HEK293 (cell line): ENCODE measurements at regions not wholly inside any gene's neighbourhood (a gene's known extent, or its start where the extent isn't known, plus 50 kb on each side); places are given as distances from the start of the nearest gene placed in this dataset.

ENCODE experiments used
- GLI4 ChIP-seq: fragments of 450-650 bp; formaldehyde crosslinking; IDR thresholded peaks from 2 replicates; pipeline ENCODE4 v1.5.1; 2016; ENCODE audit warnings: missing biosample characterization, missing genetic modification characterization
- HOXC10 ChIP-seq: sonication (generic); formaldehyde crosslinking; IDR thresholded peaks from 2 replicates; pipeline ENCODE4 v1.8.1; 2023; ENCODE audit warnings: mild to moderate bottlenecking, missing genetic modification reagents
- HOXD13 ChIP-seq: sonication (generic); formaldehyde crosslinking; IDR thresholded peaks from 2 replicates; pipeline ENCODE4 v1.8.0; 2022; ENCODE audit warnings: missing genetic modification reagents, borderline replicate concordance
- KLF1 ChIP-seq: fragments of 450-650 bp; formaldehyde crosslinking; IDR thresholded peaks from 2 replicates; pipeline ENCODE4 v1.5.1; 2016; ENCODE audit warnings: missing biosample characterization, missing genetic modification characterization
- KLF7 ChIP-seq: fragments of 450-650 bp; formaldehyde crosslinking; IDR thresholded peaks from 2 replicates; pipeline ENCODE4 v1.5.1; 2016; ENCODE audit warnings: missing biosample characterization, missing genetic modification characterization, borderline replicate concordance
- MYNN ChIP-seq: fragments of 450-650 bp; formaldehyde crosslinking; IDR thresholded peaks from 2 replicates; pipeline ENCODE4 v1.5.1; 2016; ENCODE audit warnings: missing biosample characterization, missing genetic modification characterization, borderline replicate concordance
- SCRT1 ChIP-seq: fragments of 450-650 bp; formaldehyde crosslinking; IDR thresholded peaks from 2 replicates; pipeline ENCODE4 v1.5.1; 2016; ENCODE audit warnings: missing biosample characterization, missing genetic modification characterization, borderline replicate concordance
- ZNF112 ChIP-seq: fragments of 450-650 bp; formaldehyde crosslinking; IDR thresholded peaks from 2 replicates; pipeline ENCODE4 v1.5.0; 2017; ENCODE audit warnings: missing biosample characterization, missing genetic modification characterization
- ZNF2 ChIP-seq: fragments of 450-650 bp; formaldehyde crosslinking; IDR thresholded peaks from 2 replicates; pipeline ENCODE4 v1.5.1; 2016; ENCODE audit warnings: missing biosample characterization, missing genetic modification characterization
- ZNF341 ChIP-seq: fragments of 450-650 bp; formaldehyde crosslinking; IDR thresholded peaks from 2 replicates; pipeline ENCODE4; 2016; ENCODE audit warnings: low read depth, missing biosample characterization, missing genetic modification characterization
- ZNF366 ChIP-seq: fragments of 450-650 bp; formaldehyde crosslinking; conservative IDR thresholded peaks from 2 replicates; pipeline ENCODE4 v1.5.1; 2016; ENCODE audit warnings: missing biosample characterization, missing genetic modification characterization
- ZNF423 ChIP-seq: fragments of 450-650 bp; formaldehyde crosslinking; IDR thresholded peaks from 2 replicates; pipeline ENCODE4 v1.5.1; 2016; ENCODE audit warnings: missing biosample characterization, missing genetic modification characterization
- ZNF510 ChIP-seq: fragments of 450-650 bp; formaldehyde crosslinking; IDR thresholded peaks from 2 replicates; pipeline ENCODE4 v1.5.1; 2018; ENCODE audit warnings: mild to moderate bottlenecking, missing genetic modification characterization, missing biosample characterization; ENCODE audit not compliant: insufficient replicate concordance
- ZNF544 ChIP-seq: fragments of 450-650 bp; formaldehyde crosslinking; IDR thresholded peaks from 2 replicates; pipeline ENCODE4 v1.5.0; 2017; ENCODE audit warnings: missing biosample characterization, missing genetic modification characterization
- ZNF555 ChIP-seq: fragments of 450-650 bp; formaldehyde crosslinking; conservative IDR thresholded peaks from 2 replicates; pipeline ENCODE4 v1.5.1; 2017; ENCODE audit warnings: missing biosample characterization, mild to moderate bottlenecking, missing genetic modification characterization, inconsistent platforms
- ZNF621 ChIP-seq: fragments of 450-650 bp; formaldehyde crosslinking; IDR thresholded peaks from 2 replicates; pipeline ENCODE4 v1.5.1; 2017; ENCODE audit warnings: missing biosample characterization, missing genetic modification characterization
- ZNF629 ChIP-seq: fragments of 450-650 bp; formaldehyde crosslinking; IDR thresholded peaks from 2 replicates; pipeline ENCODE4 v1.5.1; 2017; ENCODE audit warnings: missing biosample characterization, missing genetic modification characterization
- ZNF654 ChIP-seq: fragments of 450-650 bp; formaldehyde crosslinking; IDR thresholded peaks from 2 replicates; pipeline ENCODE4 v1.5.1; 2016; ENCODE audit warnings: low read depth, missing biosample characterization, missing genetic modification characterization
- ZNF664 ChIP-seq: fragments of 450-650 bp; formaldehyde crosslinking; IDR thresholded peaks from 2 replicates; pipeline ENCODE4 v1.5.1; 2016; ENCODE audit warnings: missing biosample characterization, missing genetic modification characterization
- ZNF677 ChIP-seq: fragments of 450-650 bp; IDR thresholded peaks from 2 replicates; pipeline ENCODE4 v1.5.0; 2018; ENCODE audit warnings: missing biosample characterization, mild to moderate bottlenecking, missing genetic modification characterization, moderate library complexity
- ZNF701 ChIP-seq: fragments of 450-650 bp; formaldehyde crosslinking; IDR thresholded peaks from 2 replicates; pipeline ENCODE4 v1.5.1; 2016; ENCODE audit warnings: missing biosample characterization, missing genetic modification characterization
- ZNF776 ChIP-seq: fragments of 450-650 bp; formaldehyde crosslinking; IDR thresholded peaks from 2 replicates; pipeline ENCODE4 v1.5.0; 2017; ENCODE audit warnings: missing biosample characterization, missing genetic modification characterization, borderline replicate concordance
- ZNF791 ChIP-seq: fragments of 450-650 bp; formaldehyde crosslinking; IDR thresholded peaks from 2 replicates; pipeline ENCODE4 v1.5.1; 2016; ENCODE audit warnings: missing biosample characterization, missing genetic modification characterization
- ZNF830 ChIP-seq: fragments of 450-650 bp; IDR thresholded peaks from 2 replicates; pipeline ENCODE4 v1.5.0; 2018; ENCODE audit warnings: missing biosample characterization, missing genetic modification characterization, low read depth, mild to moderate bottlenecking, moderate library complexity
- TF ChIP-seq, protein P1 (sequence below): fragments of 450-650 bp; formaldehyde crosslinking; IDR thresholded peaks from 2 replicates; pipeline ENCODE4 v1.5.1; 2017; ENCODE audit warnings: missing biosample characterization, missing genetic modification characterization
- TF ChIP-seq, protein P2 (sequence below): fragments of 450-650 bp; formaldehyde crosslinking; IDR thresholded peaks from 2 replicates; pipeline ENCODE4 v1.5.1; 2016; ENCODE audit warnings: missing biosample characterization, missing genetic modification characterization
- TF ChIP-seq, protein P3 (sequence below): fragments of 450-650 bp; IDR thresholded peaks from 2 replicates; pipeline ENCODE4 v1.5.1; 2018; ENCODE audit warnings: missing biosample characterization, missing genetic modification characterization
- TF ChIP-seq, protein P4 (sequence below): fragments of 450-650 bp; formaldehyde crosslinking; IDR thresholded peaks from 2 replicates; pipeline ENCODE4 v1.5.1; 2016; ENCODE audit warnings: missing biosample characterization, missing genetic modification characterization
- TF ChIP-seq, protein P5 (sequence below): fragments of 450-650 bp; formaldehyde crosslinking; IDR thresholded peaks from 2 replicates; pipeline ENCODE4 v1.5.1; 2016; ENCODE audit warnings: missing biosample characterization, missing genetic modification characterization, low read depth
- TF ChIP-seq, protein P6 (sequence below): fragments of 450-650 bp; formaldehyde crosslinking; IDR thresholded peaks from 2 replicates; pipeline ENCODE4 v1.5.1; 2016; ENCODE audit warnings: missing biosample characterization, missing genetic modification characterization

DNA sequence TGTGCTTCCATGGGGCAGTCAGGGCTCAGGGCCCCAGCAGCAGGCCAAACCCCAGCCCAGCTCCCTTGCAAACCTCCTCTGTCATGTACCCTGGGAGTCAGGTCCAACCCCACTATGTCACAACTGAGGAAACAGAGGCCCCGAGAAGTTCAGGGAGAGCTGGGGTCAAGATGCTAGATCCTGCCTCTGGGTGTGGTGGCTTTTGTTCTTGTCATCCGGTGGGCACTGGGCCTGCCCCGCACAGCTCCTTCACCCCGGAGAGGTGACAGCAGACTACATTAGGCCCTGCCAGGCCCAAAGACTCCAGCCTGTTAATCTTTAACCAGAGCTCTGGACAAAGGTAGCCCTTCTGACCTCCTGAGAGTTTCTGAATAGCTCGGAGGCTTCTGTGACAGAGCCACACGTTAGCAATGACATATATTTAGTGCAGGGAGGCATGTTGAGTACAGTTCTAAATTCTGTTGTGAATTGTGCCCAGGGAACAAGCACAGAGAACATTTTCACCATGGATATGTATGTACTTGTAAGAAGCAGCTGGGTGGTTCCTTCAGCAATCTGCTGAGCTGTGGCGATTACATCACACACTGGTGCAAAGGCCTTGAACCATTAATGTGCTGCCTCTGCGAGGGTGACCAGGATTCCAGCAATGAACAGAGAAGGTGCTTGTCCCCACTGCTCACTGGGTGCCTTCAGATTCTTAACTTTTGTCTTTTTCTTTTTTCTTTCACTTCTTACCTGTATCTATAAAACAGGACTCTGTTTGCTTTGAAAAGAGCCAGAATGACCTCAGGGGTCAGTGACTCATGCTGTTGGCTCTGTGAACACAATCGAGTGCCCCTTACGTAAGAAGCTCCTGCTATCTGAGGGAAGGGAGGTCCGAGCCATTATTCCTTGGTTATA, 102.8 kb downstream of the RHOU start (continued):
- TF ChIP-seq HOXD13, result peak; percentile 30; the same call in 1 of the 2 replicates
- TF ChIP-seq ZNF621, result no peak
- TF ChIP-seq ZNF510, result no peak
- no peak for TF ChIP-seq HOXC10 (CRISPR knock-in tag)
- TF ChIP-seq KLF1 (tag by site-specific recombination), result peak; percentile 82
- peak; percentile 97 for TF ChIP-seq ZNF366
- TF ChIP-seq, protein P1, sequence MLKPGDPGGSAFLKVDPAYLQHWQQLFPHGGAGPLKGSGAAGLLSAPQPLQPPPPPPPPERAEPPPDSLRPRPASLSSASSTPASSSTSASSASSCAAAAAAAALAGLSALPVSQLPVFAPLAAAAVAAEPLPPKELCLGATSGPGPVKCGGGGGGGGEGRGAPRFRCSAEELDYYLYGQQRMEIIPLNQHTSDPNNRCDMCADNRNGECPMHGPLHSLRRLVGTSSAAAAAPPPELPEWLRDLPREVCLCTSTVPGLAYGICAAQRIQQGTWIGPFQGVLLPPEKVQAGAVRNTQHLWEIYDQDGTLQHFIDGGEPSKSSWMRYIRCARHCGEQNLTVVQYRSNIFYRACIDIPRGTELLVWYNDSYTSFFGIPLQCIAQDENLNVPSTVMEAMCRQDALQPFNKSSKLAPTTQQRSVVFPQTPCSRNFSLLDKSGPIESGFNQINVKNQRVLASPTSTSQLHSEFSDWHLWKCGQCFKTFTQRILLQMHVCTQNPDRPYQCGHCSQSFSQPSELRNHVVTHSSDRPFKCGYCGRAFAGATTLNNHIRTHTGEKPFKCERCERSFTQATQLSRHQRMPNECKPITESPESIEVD, result peak; percentile 65
- TF ChIP-seq GLI4 (tag by site-specific recombination), result no peak
- TF ChIP-seq, protein P2, sequence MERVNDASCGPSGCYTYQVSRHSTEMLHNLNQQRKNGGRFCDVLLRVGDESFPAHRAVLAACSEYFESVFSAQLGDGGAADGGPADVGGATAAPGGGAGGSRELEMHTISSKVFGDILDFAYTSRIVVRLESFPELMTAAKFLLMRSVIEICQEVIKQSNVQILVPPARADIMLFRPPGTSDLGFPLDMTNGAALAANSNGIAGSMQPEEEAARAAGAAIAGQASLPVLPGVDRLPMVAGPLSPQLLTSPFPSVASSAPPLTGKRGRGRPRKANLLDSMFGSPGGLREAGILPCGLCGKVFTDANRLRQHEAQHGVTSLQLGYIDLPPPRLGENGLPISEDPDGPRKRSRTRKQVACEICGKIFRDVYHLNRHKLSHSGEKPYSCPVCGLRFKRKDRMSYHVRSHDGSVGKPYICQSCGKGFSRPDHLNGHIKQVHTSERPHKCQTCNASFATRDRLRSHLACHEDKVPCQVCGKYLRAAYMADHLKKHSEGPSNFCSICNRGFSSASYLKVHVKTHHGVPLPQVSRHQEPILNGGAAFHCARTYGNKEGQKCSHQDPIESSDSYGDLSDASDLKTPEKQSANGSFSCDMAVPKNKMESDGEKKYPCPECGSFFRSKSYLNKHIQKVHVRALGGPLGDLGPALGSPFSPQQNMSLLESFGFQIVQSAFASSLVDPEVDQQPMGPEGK (tag by site-specific recombination), result peak; percentile 60
- TF ChIP-seq SCRT1 (tag by site-specific recombination), result no peak
- TF ChIP-seq ZNF830, result no peak
- TF ChIP-seq ZNF423 (tag by site-specific recombination), result no peak
- TF ChIP-seq ZNF677 (tag by site-specific recombination), result no peak
- TF ChIP-seq ZNF776 (tag by site-specific recombination), result no peak
- no peak for TF ChIP-seq ZNF701 (tag by site-specific recombination)
- TF ChIP-seq, protein P3, sequence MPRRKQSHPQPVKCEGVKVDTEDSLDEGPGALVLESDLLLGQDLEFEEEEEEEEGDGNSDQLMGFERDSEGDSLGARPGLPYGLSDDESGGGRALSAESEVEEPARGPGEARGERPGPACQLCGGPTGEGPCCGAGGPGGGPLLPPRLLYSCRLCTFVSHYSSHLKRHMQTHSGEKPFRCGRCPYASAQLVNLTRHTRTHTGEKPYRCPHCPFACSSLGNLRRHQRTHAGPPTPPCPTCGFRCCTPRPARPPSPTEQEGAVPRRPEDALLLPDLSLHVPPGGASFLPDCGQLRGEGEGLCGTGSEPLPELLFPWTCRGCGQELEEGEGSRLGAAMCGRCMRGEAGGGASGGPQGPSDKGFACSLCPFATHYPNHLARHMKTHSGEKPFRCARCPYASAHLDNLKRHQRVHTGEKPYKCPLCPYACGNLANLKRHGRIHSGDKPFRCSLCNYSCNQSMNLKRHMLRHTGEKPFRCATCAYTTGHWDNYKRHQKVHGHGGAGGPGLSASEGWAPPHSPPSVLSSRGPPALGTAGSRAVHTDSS (tag by site-specific recombination), result no peak
- no peak for TF ChIP-seq ZNF555 (tag by site-specific recombination)
- peak; percentile 98 for TF ChIP-seq ZNF629 (tag by site-specific recombination)
- TF ChIP-seq, protein P4, sequence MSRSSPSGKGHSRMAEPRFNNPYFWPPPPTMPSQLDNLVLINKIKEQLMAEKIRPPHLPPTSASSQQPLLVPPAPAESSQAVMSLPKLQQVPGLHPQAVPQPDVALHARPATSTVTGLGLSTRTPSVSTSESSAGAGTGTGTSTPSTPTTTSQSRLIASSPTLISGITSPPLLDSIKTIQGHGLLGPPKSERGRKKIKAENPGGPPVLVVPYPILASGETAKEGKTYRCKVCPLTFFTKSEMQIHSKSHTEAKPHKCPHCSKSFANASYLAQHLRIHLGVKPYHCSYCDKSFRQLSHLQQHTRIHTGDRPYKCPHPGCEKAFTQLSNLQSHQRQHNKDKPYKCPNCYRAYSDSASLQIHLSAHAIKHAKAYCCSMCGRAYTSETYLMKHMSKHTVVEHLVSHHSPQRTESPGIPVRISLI, result no peak; the same call in 1 of the 2 replicates
- no peak for TF ChIP-seq ZNF791 (tag by site-specific recombination)
- TF ChIP-seq ZNF341, result no peak
- no peak for TF ChIP-seq ZNF664 (tag by site-specific recombination)
- no peak for TF ChIP-seq ZNF654 (tag by site-specific recombination)
- TF ChIP-seq, protein P5, sequence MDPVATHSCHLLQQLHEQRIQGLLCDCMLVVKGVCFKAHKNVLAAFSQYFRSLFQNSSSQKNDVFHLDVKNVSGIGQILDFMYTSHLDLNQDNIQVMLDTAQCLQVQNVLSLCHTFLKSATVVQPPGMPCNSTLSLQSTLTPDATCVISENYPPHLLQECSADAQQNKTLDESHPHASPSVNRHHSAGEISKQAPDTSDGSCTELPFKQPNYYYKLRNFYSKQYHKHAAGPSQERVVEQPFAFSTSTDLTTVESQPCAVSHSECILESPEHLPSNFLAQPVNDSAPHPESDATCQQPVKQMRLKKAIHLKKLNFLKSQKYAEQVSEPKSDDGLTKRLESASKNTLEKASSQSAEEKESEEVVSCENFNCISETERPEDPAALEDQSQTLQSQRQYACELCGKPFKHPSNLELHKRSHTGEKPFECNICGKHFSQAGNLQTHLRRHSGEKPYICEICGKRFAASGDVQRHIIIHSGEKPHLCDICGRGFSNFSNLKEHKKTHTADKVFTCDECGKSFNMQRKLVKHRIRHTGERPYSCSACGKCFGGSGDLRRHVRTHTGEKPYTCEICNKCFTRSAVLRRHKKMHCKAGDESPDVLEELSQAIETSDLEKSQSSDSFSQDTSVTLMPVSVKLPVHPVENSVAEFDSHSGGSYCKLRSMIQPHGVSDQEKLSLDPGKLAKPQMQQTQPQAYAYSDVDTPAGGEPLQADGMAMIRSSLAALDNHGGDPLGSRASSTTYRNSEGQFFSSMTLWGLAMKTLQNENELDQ, result no peak
- TF ChIP-seq ZNF112 (tag by site-specific recombination), result no peak
- TF ChIP-seq, protein P6, sequence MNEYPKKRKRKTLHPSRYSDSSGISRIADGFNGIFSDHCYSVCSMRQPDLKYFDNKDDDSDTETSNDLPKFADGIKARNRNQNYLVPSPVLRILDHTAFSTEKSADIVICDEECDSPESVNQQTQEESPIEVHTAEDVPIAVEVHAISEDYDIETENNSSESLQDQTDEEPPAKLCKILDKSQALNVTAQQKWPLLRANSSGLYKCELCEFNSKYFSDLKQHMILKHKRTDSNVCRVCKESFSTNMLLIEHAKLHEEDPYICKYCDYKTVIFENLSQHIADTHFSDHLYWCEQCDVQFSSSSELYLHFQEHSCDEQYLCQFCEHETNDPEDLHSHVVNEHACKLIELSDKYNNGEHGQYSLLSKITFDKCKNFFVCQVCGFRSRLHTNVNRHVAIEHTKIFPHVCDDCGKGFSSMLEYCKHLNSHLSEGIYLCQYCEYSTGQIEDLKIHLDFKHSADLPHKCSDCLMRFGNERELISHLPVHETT (tag by site-specific recombination), result peak; percentile 88; the same call in 1 of the 2 replicates
- TF ChIP-seq MYNN (tag by site-specific recombination), result no peak
- no peak for TF ChIP-seq ZNF544 (tag by site-specific recombination)
- no peak; the same call in 1 of the 2 replicates for TF ChIP-seq KLF7 (tag by site-specific recombination)
- peak; percentile 93 for TF ChIP-seq ZNF2 (tag by site-specific recombination)
